NCI-H1417 treated with DMSO at 0.1 percent for 48 hours (cell line): ENCODE measurements at regions not wholly inside any gene's neighbourhood (a gene's known extent, or its start where the extent isn't known, plus 50 kb on each side); places are given as distances from the start of the nearest gene placed in this dataset.
"Not testable (repeated sequence)": the region's sequence is repeated elsewhere in the genome, so short reads cannot be mapped to it uniquely, and the experiment has no call there.

Experiments used
- DNase-seq: peaks from one replicate; lab custom pipeline; 2025; lab: John Stamatoyannopoulos, UW

DNA sequence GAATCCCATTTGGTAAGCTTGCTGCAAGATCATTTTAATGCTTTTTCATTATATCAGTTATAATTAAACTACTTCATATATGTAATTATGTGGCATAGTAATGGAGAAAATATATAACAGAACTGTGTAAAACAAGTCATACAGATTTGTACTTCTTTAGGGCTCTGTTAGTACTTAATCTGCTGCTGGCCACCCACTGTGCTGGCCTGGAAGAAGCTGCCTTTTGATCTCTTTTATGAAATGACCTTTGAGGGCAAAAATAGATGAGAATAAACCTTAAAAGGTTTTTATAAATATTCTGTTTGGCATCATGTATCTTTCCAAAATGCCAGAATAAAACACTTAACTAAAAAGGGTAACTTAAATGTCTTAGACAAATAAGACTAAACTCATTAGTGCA lies 262.9 kb downstream of the ZIC1 start:
- DNase-seq: no peak

DNA sequence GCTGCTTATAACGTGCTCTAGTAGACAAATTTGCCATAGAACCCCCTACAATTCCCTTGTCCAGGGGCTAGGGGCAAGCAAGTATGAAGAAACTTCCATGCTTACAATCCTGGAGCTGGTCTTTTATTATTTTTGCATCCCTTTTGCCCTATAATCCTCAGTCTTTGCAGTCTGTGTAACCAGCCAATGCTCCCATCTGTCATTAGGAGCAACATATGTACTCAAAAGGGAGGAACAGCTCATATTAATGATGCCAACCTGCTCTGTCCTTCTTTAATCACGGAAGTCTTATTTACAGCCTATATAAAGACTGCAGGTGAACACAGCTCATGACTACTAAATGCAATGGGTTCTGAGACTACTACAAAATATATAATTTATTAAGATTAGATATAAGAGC lies 263.3 kb downstream of the ZIC1 start:
- DNase-seq: no peak

DNA sequence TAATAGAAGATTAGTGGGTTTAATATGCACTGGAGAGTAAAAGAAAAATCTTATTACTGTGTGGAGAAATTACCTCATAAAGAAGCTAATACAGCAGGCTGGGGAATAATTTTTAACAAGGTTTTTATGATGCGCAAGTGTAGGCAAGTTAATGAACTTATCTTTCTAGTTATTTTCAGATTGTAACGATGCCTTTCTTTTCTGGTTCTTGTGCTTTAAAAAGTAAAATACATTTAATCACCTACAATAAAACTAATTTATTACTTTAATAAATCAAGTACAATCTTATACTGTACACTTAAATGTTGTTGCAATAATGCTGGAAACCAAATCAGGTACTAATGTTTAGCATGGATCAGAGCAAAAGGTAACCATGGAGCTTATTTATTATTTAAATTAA lies 266.6 kb downstream of the ZIC1 start:
- DNase-seq: no peak

DNA sequence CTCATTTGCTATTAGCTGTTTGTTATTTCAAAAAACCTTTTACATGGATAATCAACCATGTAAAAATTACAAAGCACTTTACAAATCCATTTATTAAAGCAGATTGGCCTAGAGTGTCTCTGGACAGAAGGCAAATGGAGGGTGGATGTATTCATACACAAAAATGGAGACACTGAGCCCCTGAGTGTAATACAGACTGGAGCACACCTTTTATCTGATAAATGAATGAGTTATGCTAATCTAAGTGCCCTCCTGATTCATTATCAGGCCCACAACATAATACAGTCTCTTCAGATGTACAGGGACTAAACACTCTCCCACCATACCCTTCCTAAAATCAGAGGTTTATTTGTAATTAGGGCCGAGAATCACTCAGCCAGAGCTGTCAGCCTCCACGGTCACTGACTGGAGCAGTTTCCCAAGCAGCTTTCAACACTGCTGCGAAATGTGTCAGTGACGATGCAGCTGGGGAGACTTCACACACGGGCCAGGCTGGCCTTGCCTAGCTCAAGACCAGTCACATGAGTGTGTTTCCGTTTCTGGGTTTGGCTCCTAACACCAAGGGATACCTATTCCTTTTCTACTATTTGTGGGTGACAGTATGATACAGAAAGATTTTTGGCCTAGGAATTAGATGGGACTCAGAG lies 271.8 kb downstream of the ZIC1 start:
- DNase-seq: no peak

DNA sequence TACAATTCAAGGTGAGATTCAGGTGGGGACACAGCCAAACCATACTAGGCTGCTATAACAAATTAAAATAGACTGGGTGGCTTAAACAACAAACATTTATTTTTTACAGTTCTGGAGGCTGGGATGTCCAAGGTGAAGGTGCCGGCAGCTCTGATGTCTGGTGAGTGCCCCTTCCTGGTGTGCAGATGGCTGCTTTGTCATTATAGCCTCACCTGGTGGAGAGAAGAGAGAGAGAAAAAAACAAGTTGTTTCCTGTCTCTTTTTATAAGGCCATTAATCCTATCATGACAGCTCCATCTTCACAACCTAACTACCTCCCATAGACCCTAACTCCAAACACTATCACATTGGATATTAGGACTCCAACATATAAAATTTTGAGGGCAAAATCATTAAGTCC lies 279.7 kb downstream of the ZIC1 start:
- no peak for DNase-seq

DNA sequence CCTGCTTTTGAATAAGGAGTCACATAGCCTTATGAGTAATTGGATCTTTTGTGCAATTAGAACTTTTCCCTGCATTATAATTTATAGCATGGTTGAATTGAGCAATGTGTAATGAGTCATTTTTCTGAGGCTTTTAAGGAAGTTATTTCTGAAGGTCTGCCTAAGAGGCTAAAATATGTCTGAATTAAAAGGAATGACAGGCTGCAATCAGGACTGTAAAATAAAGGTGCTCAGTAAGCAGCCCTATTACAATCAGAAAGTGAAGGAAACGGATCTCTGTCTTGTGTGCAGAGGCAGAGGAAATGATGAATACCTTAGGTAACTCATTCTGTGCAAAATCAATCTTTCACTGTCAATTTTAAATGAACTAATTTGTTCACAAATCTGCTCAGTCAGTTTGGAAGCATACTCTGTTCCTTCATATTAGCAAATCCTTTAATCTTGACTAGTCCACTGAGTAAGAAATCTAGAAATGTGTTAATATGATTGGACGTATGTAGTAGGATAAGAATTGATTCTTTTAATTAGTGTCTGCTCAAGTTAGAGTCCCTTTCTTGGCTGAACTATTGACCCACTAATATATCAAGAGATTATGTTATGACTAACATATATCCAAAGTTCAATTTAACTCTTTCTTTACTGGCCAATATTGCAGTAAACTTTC lies 290.1 kb downstream of the ZIC1 start:
- no peak for DNase-seq

DNA sequence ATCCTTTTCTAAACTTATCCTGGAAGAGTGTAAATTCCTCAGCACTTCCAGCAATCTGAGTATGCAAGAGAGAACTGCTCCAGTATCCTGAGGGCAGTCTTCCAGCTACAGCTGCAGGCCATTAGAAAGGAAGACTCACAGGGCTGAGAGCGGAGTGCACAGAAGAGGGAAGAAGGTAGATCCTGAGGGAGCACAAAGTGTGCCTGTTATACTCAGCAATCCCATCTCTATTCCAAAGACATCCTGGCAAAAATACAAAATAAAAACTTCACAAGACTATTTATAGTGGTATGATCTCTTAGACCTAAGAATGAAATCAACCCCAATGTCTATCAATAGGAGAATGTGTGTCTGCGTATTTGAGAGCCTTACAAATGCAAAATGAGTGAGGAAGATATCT lies 292.0 kb downstream of the ZIC1 start:
- DNase-seq: no peak

DNA sequence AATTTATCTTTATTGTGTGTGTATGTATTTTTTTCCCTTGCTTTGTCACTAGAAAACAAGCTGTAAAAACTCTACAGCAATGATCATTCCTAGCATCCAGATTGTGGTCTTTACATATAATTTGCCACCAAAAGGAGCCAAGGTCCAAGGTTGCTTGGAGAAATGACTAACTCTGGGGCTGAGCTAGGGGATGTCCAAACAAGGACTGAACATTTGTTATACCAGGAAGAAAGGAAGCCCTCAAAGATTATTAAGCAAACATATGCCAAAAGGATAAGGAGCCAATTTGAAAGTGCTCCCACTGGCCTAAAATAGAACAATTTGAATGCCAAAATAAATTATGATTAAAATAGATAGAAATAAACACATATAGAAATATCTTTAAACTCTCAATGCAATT lies 293.3 kb downstream of the ZIC1 start:
- no peak for DNase-seq

DNA sequence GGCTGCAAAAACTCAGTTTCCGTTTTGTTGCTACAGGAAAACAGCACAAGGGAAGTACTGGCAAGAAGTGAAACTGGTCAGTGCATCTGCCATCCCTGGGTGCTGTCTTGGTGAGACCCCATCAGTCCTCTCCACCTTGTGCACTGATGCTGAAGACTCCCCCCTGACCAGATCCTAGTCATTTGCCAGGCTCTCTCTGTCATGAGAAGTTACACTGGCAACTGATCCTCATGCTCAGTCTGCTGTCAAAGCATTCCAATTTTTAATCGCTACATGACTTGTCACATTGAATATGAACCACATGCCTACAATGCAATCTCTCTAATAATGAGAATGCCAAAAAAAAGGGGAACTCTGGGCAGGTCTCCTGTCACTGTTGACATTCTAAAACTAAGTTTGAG lies 296.5 kb downstream of the ZIC1 start:
- no peak for DNase-seq

DNA sequence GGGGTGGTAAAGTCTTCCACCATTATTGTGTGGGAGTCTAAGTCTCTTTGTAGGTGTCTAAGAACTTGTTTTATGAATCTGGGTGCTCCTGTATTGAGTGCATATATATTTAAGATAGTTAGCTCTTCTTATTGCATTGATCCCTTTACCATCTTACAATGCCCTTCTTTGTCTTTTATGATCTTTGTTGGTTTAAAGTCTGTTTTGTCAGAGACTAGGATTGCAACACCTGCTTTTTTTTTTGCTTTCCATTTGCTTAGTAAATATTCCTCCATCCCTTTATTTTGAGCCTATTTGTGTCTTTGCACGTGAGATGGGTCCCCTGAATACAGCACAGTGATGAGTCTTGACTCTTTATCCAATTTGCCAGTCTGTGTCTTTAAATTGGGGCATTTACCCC lies 301.6 kb downstream of the ZIC1 start:
- DNase-seq: not testable (repeated sequence)

DNA sequence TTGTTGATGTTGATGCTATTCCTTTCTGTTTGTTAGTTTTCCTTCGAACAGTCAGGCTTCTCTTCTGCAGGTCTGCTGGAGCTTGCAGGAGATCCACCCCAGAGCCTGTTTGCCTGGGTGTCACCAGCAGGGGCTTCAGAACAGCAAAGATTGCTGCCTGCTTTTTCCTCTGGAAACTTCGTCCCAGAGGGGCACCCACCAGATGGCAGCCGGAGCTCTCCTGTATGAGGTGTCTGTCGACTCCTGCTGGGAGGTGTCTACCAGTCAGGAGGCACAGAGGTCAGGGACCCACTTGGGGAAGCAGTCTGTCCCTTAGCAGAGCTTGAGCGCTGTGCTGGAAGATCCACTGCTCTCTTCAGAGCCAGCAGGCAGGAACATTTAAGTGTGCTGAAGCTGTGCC lies 303.2 kb downstream of the ZIC1 start:
- DNase-seq: no peak

DNA sequence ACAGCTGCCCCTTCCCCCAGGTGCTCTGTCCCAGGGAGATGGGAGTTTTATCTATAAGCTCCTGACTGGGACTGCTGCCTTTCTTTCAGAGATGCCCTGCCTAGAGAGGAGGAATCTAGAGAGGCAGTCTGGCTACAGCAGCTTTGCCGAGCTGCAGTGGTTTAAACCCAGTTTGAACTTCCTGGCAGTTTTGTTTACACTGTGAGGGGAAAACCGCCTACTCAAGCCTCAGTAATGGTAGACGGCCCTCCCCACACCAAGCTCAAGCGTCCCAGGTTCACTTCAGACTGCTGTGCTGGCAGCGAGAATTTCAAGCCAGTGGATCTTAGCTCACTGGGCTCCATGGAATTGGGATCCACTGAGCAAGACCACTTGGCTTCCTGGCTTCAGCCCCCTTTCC lies 303.6 kb downstream of the ZIC1 start:
- not testable (repeated sequence) for DNase-seq

DNA sequence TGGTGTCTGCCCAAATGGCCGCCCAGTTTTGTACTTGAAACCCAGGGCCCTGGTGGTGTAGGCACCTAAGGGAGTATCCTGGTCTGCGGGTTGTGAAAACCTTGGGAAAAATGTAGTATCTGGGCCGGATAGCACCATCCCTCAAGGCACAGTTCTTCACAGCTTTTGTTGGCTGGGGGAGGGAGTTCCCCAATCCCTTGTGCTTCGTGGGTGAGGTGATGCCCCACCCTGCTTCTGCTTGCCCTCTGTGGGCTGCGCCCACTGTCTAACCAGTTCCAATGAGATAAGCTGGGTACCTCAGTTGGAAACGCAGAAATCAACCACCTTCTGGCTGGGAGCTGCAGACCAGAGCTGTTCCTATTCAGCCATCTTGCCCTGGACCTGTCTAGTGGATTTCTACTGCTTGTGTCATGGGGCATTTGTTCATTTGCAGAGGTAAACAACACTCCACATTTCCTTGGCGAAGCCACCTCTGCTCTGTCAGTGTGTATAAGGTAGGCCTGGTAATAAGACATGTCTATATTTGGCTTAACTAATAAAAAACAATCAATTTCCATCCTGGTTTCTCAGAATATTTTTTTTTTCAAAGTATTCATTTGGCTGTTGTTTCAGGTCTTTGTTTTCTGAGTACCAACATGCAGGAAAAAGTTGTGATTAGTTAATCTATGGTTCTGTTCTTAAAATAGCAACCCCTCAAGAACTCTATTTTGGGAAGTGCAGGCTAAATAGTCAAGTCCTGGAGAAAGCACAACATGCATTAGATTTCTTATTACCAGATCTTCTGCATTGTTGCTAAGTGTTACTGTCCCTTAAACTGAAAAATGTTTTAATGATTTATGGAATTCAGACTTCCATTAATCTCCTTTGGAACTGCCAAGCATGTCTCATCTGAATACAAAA lies 304.3 kb downstream of the ZIC1 start:
- DNase-seq: no peak

DNA sequence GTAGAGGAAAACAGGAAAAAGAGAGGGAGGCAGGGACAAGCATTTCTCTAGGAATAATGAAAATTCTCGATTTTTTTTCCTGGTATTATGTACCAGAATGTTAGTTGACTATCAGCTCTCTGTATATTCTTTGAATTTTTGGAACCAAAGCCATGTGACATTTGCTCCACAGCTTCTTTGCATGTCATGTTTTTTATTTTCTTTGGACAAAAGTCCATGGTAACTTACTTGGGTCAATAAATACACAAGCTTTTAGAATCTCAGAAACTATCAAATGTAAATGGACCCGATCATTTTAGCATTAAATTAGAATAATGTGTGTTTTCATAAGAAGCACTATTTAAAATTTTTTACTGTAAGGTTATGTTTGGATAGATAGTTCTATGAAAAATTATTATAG lies 320.5 kb downstream of the ZIC1 start:
- no peak for DNase-seq

DNA sequence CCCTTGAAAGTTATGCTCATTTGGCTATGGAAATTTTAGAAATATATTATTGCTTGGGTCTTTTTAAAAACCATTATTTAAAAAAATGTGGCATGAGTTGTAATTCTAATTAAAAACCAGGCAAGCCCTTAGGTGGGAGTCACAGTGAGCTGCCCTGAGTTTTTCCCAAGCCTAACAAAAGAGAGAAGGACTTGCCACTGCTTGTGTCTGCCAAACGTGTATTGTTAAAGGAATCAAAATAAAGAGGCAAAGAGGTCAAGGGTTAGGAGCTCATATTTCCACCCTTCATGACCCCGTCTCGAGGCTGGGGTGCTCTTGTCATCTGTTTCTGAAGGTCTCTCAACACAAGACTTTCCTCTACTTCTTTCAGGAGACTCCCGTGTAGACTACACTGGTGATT lies 321.1 kb downstream of the ZIC1 start:
- DNase-seq: no peak

DNA sequence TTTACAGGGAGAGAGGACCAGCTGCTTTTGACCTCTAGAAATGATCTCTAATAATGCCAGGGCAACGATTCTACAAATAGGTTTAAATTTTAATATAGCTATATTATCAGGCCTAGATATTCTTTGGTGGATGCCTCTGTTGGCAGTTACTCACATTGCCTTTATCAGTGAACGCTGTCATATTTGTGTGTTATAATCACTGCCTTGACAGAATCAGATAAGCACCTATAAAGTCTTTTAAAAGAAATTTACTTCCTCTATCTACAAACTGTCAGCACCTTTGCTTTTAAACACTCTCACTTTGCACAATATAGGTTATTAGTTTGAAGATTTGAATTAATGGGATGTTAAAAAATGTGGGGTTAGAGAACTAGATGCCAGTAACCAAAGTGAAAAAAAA lies 324.1 kb downstream of the ZIC1 start:
- DNase-seq: no peak

DNA sequence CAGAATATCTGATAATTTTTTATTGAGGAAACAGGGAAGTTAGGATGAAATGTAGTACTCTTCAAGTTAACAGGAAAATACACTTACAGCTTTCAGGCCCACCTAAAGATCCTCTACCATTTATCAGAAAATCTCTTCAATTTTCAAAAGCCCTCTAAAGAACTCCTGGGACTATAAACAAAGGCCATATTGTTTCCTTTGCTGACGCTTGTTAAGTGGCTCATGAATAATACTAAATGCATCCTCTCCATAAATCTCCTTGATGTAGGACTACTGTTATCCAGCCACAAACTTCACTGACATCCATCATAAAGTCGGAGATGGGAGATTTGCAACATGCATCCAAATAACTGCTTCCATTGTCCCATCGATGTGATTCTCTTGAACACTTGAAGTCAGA lies 326.5 kb downstream of the ZIC1 start:
- DNase-seq: no peak

DNA sequence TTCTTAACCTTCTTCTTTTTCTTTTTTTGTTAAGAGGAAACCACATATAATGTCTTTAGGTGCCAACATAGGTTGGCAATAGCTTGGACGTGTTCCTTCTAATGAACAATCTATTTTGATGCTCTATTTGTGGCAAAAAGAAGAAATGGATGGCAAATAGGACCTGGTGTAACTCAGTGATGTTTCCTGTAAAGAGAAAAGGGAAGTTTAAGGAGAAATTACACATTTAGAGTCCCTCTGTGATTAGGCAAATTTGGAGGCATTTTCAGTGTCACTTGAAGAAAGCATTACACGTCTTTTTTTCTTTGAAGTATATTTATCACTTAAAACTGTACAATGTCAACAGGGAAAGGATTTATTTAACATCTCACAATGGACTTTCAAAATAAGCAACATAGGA lies 327.1 kb downstream of the ZIC1 start:
- no peak for DNase-seq

DNA sequence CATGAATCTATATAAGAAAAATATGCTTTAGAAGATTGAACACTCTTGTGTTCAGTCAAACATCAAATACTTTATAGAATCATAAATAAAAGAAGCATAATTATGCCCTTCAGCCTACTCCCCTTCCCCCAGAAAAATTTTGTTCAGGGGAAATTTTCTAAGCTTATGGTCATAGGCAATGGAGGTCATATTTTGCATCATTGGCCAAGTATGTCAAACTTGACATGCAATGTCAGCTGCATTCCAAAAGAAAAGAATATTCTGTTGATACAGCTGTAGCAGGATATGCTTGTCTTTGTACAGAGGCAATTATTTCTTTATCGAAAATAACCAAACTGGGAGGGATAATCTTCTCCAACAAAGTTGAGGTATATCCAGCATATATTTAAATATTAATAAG lies 328.2 kb downstream of the ZIC1 start:
- no peak for DNase-seq

DNA sequence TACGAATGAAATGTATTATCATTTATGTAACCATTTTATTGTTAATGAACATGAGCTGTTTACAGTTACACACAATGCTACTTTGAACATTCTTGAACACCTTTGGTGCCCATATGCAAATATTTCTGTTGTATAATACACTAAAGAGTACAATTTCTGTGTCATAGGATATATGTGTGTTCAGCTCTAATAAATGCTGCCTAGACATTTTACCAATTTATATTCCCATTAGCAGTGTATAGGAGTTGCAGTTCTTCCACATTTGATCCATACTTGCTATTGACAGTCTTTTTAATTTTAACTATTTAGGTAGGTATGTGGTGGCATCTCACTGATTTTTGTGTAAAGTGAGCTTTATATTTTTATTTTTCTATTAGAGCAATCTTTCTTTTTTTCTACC lies 331.8 kb downstream of the ZIC1 start:
- DNase-seq: no peak

DNA sequence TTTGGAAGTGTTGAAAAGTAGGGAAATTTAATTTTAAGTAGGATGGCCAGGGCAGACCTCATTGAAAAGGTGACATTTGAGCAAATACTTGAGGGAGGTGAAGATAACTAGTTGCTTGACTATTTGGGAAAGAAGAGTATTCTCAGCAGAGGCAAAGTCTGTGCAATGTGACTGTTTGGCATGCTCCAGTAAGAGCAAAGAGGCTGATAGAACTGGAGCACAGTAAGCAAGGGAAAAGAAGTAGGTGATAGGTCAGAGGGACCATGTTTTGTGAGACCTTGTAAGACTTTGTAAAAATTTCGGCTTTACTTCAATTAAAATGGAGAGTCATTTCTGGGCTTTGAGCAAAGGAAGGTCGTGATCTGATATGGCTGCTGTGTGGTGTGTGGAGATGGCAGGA lies 335.8 kb downstream of the ZIC1 start:
- DNase-seq: no peak

DNA sequence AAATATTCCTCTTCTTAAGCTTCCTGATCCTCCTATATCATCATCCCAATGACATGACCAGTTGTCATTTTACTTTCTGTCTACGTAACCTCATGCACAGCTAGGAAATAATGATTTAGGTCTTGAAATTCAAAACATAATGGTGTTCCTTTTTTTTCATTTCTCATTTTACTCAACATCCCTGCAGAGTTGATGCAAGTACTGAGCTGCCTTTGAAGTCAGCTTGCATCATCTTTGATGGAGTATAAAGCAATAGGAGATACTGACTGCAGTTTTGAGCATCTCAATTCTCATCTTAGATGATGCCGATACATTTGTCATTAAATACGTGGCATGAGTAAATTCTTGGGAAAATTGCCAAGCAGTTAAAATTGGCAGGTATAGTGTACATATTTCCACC lies 346.1 kb downstream of the ZIC1 start:
- no peak for DNase-seq

DNA sequence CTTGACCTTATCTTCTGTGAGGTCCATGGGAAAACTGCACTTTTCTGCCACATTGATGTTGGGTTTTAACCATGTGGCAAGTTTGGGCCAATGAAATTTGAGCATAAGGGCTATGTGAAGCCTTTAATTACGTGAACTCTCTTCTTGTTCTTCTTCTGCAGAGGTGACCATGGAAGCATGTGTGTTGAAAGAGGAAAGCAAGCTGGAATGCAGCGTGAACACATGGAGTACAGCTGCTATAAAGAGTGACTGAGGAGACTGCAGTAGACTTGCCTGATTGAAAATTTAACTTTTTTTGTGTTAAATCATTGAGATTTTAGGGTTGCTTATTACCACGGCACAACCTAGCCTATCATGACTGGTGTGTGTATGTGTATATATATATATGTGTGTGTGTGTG lies 347.3 kb downstream of the ZIC1 start:
- no peak for DNase-seq
